H1 (cell line): ENCODE measurements at regions not wholly inside any gene's neighbourhood (a gene's known extent, or its start where the extent isn't known, plus 50 kb on each side); places are given as distances from the start of the nearest gene placed in this dataset.

ENCODE experiments used
- CTCF ChIA-PET: fragments of 300-600 bp; sonication (Branson Sonifier 250); formaldehyde crosslinking; loops from one replicate; lab custom pipeline; 2021; ENCODE audit not compliant: partially characterized antibody; lab: Charles Lee
- POLR2A ChIA-PET: fragments of 300-600 bp; sonication (Branson Sonifier 250); formaldehyde crosslinking; loops from one replicate; lab custom pipeline; 2021; ENCODE audit warnings: inconsistent platforms; ENCODE audit not compliant: partially characterized antibody; lab: Charles Lee
- DNase-seq, 2 experiments: peaks; one replicate each; pipeline versions ENCODE4 v3.0.0 to v3.0.0-alpha.2; 2010 to 2022; ENCODE audit warnings: low spot score in 2 of 2, low read depth in 1 of 2, mixed read lengths in 1 of 2
- FAIRE-seq: peaks from 2 replicates; lab custom pipeline; 2011; peaks lifted over from hg19 to GRCh38; lab: Jason Lieb, UNC
- H2AFZ ChIP-seq: 2 replicates; pipeline ENCODE4 v1.8.1; 2012; ENCODE audit warnings: low read length, inconsistent platforms
- H2AK5ac ChIP-seq: 2 replicates; pipeline ENCODE4 v1.6.1; 2013; ENCODE audit warnings: low read depth, low read length
- H2BK120ac ChIP-seq: replicated peaks from 2 replicates; pipeline ENCODE3; 2013; ENCODE audit warnings: low read depth, low read length, inconsistent platforms
- H2BK12ac ChIP-seq: 2 replicates; pipeline ENCODE4 v1.6.1; 2013; ENCODE audit warnings: low read depth, low read length
- H2BK15ac ChIP-seq: 2 replicates; pipeline ENCODE4 v1.6.1; 2013; ENCODE audit warnings: low read length
- H2BK20ac ChIP-seq: 2 replicates; pipeline ENCODE4 v1.6.1; 2013; ENCODE audit warnings: low read length
- H2BK5ac ChIP-seq: 2 replicates; pipeline ENCODE4 v1.6.1; 2013; ENCODE audit warnings: low read depth, low read length
- H3K14ac ChIP-seq: 2 replicates; pipeline ENCODE4 v1.6.1; 2013; ENCODE audit warnings: inconsistent platforms; ENCODE audit not compliant: insufficient read length
- H3K18ac ChIP-seq: 2 replicates; pipeline ENCODE4 v1.6.1; 2013; ENCODE audit warnings: low read length; ENCODE audit errors: extremely low read depth
- H3K23ac ChIP-seq: 2 replicates; pipeline ENCODE4 v1.6.1; 2013; ENCODE audit warnings: inconsistent platforms; ENCODE audit not compliant: insufficient read length
- H3K23me2 ChIP-seq: 2 replicates; pipeline ENCODE4 v1.6.1; 2013; ENCODE audit warnings: low read depth, low read length
- H3K27ac ChIP-seq: 2 replicates; pipeline ENCODE4 v1.6.1; 2011; ENCODE audit warnings: low read depth, low read length, inconsistent platforms
- H3K27me3 ChIP-seq, 4 experiments: replicated peaks in 1 of 4; 1 replicate in 1 of 4; 2 replicates in 3 of 4; pipeline versions ENCODE4 v1.6.1 to v1.8.1; 2011 to 2013; ENCODE audit warnings: low read length in 3 of 4, mild to moderate bottlenecking in 3 of 4, inconsistent platforms in 2 of 4, mixed read lengths in 2 of 4, moderate library complexity in 1 of 4; ENCODE audit not compliant: control insufficient read depth in 3 of 4, insufficient read depth in 3 of 4; ENCODE audit errors: extremely low read depth in 1 of 4
- H3K36me3 ChIP-seq, 4 experiments: 2 replicates each; pipeline versions ENCODE4 v1.6.1 to v1.8.1; 2011 to 2013; ENCODE audit warnings: mild to moderate bottlenecking in 4 of 4, low read length in 3 of 4, moderate library complexity in 2 of 4, control low read depth in 1 of 4, inconsistent platforms in 1 of 4; ENCODE audit not compliant: insufficient read depth in 4 of 4, control insufficient read depth in 2 of 4
- H3K4ac ChIP-seq: replicated peaks from 2 replicates; pipeline ENCODE3; 2013; ENCODE audit warnings: low read length, low read depth, mixed read lengths, inconsistent platforms; ENCODE audit not compliant: insufficient read length
- H3K4me1 ChIP-seq, 4 experiments: replicated peaks in 1 of 4; 1 replicate in 1 of 4; 2 replicates in 3 of 4; pipeline versions ENCODE4 v1.6.1 to v1.8.1; 2011 to 2013; ENCODE audit warnings: low read length in 3 of 4, inconsistent platforms in 2 of 4, mixed read lengths in 1 of 4; ENCODE audit not compliant: insufficient read depth in 4 of 4, control insufficient read depth in 3 of 4
- H3K4me2 ChIP-seq, 2 experiments: 2 replicates each; pipeline versions ENCODE4 v1.6.1 to v1.8.1; 2011 to 2013; ENCODE audit warnings: low read depth in 2 of 2, low read length in 2 of 2, control low read depth in 1 of 2, inconsistent platforms in 1 of 2, mild to moderate bottlenecking in 1 of 2; ENCODE audit not compliant: insufficient read depth in 1 of 2
- H3K4me3 ChIP-seq, 4 experiments: fragments of 200-600, 300-600 bp in 1 of 4; sonication (generic), shearing (Covaris generic), sonication (Bioruptor Twin) in 1 of 4; 2 replicates each; pipeline versions ENCODE4 v1.5.1 to v1.8.1; 2011 to 2016; ENCODE audit warnings: low read length in 4 of 4, low read depth in 3 of 4, control low read depth in 2 of 4, inconsistent platforms in 2 of 4, mild to moderate bottlenecking in 2 of 4, mixed read lengths in 1 of 4, moderate library complexity in 1 of 4; ENCODE audit not compliant: insufficient read depth in 2 of 4; ENCODE audit errors: extremely low read depth in 1 of 4
- H3K56ac ChIP-seq: replicated peaks from 2 replicates; pipeline ENCODE3; 2013; ENCODE audit warnings: low read depth, mild to moderate bottlenecking, mixed read lengths, low read length, inconsistent platforms; ENCODE audit not compliant: insufficient read length
- H3K79me1 ChIP-seq: 2 replicates; pipeline ENCODE4 v1.6.1; 2013; ENCODE audit warnings: low read depth, low read length, control low read depth
- H3K79me2 ChIP-seq, 2 experiments: 2 replicates each; pipeline versions ENCODE4 v1.6.1 to v1.8.1; 2012 to 2013; ENCODE audit warnings: low read length in 2 of 2, mild to moderate bottlenecking in 2 of 2, inconsistent platforms in 1 of 2; ENCODE audit not compliant: insufficient read depth in 2 of 2, control insufficient read depth in 1 of 2
- H3K9ac ChIP-seq, 4 experiments: replicated peaks in 1 of 4; 1 replicate in 1 of 4; 2 replicates in 3 of 4; pipeline versions ENCODE4 v1.6.1 to v1.8.1; 2011 to 2013; ENCODE audit warnings: low read depth in 3 of 4, low read length in 3 of 4, control low read depth in 2 of 4, mild to moderate bottlenecking in 2 of 4, moderate library complexity in 2 of 4, inconsistent platforms in 1 of 4; ENCODE audit errors: extremely low read depth in 1 of 4
- H3K9me3 ChIP-seq, 2 experiments: 2 replicates each; pipeline versions ENCODE4 v1.6.1 to v1.8.1; 2012 to 2013; ENCODE audit warnings: mild to moderate bottlenecking in 2 of 2, moderate library complexity in 2 of 2, control low read depth in 1 of 2, inconsistent platforms in 1 of 2, low read depth in 1 of 2, low read length in 1 of 2, mixed read lengths in 1 of 2; ENCODE audit not compliant: insufficient read depth in 2 of 2
- H4K20me1 ChIP-seq, 2 experiments: replicated peaks in 1 of 2; 2 replicates each; pipeline versions ENCODE3 to v1.8.1; 2011 to 2013; ENCODE audit warnings: inconsistent platforms in 2 of 2, low read length in 2 of 2, mild to moderate bottlenecking in 1 of 2; ENCODE audit not compliant: insufficient read depth in 2 of 2, control insufficient read depth in 1 of 2
- H4K5ac ChIP-seq: 2 replicates; pipeline ENCODE4 v1.6.1; 2013; ENCODE audit warnings: low read length, low read depth, mixed read lengths, inconsistent platforms; ENCODE audit not compliant: insufficient read length
- H4K8ac ChIP-seq: 2 replicates; pipeline ENCODE4 v1.8.0; 2013; ENCODE audit warnings: mild to moderate bottlenecking, moderate library complexity, low read length, inconsistent platforms; ENCODE audit not compliant: insufficient read depth; ENCODE audit errors: extremely low read depth
- H4K91ac ChIP-seq: replicated peaks from 2 replicates; pipeline ENCODE3; 2013; ENCODE audit warnings: low read length, mixed read lengths, inconsistent platforms; ENCODE audit not compliant: insufficient read length
- BCL11A ChIP-seq, 2 experiments: IDR thresholded peaks; one replicate each; pipeline ENCODE4 v1.6.1; 2011; ENCODE audit warnings: low read depth in 2 of 2, low read length in 2 of 2, mild to moderate bottlenecking in 2 of 2
- CBX5 ChIP-seq: fragments of 300-800, 300-1000 bp; sonication (generic); IDR thresholded peaks from 2 replicates; pipeline ENCODE4 v1.7.1; 2016; ENCODE audit warnings: antibody characterized with exemption, low read length, low read depth
- CREB1 ChIP-seq: IDR thresholded peaks from 2 replicates; pipeline ENCODE4 v1.6.1; 2012; ENCODE audit warnings: inconsistent platforms
- RBBP5 ChIP-seq: IDR thresholded peaks from 2 replicates; pipeline ENCODE4 v1.7.1; 2012; ENCODE audit warnings: low read depth, mild to moderate bottlenecking, inconsistent platforms, low read length, moderate library complexity, borderline replicate concordance
- SIRT6 ChIP-seq: IDR thresholded peaks from one replicate; pipeline ENCODE4 v1.7.1; 2012; ENCODE audit warnings: low read length, inconsistent platforms
- SP1 ChIP-seq: IDR thresholded peaks from 2 replicates; pipeline ENCODE4 v1.6.1; 2011; ENCODE audit warnings: low read depth, low read length
- TCF12 ChIP-seq: IDR thresholded peaks from 2 replicates; pipeline ENCODE4 v1.6.1; 2011; ENCODE audit warnings: low read depth, mild to moderate bottlenecking, low read length
- WGBS, 2 experiments: shearing (Covaris generic) in 1 of 2; methylation state at CpG; one replicate each; pipeline versions ENCODE4 v1.1.6 to v1.1.7; 2013 to 2015; ENCODE audit warnings: low lambda C conversion rate in 2 of 2, mixed read lengths in 2 of 2, inconsistent platforms in 1 of 2, low coverage in 1 of 2, missing lambda C conversion rate in 1 of 2; ENCODE audit not compliant: insufficient replicate concordance in 2 of 2, insufficient coverage in 1 of 2, insufficient read length in 1 of 2; ENCODE audit errors: extremely low coverage in 1 of 2, missing lambda C conversion rate in 1 of 2; 5-methylcytosine and 5-hydroxymethylcytosine counted together

GRCh38 chr4:55762819-55763218 lies 56.8 kb upstream of the EXOC1L start:
- Histone ChIP-seq H3K36me3 (no peaks in the 10 kb centered on the region), H3K56ac (no peak overlapping the region), H3K4me1 (no peaks in the 10 kb centered on the region), H2AK5ac (no peak overlapping the region), H2BK12ac (no peak overlapping the region), H3K79me2 (no peaks in the 10 kb centered on the region), H2BK5ac (no peak overlapping the region), H2AFZ (no peak overlapping the region), H3K14ac (no peak overlapping the region), H3K27me3 (no peaks in the 10 kb centered on the region), H3K18ac (no peak overlapping the region), H4K5ac (no peak overlapping the region), H2BK20ac (no peak overlapping the region), H3K4me3 (no peak overlapping the region), H3K9ac (no peak overlapping the region), H3K27ac (no peak overlapping the region), H3K4me2 (no peak overlapping the region), H3K9me3 (no peaks in the 10 kb centered on the region), H4K8ac (no peak overlapping the region), H2BK15ac (no peak overlapping the region), H4K20me1 (no peaks in the 10 kb centered on the region), H3K79me1 (no peaks in the 10 kb centered on the region), H3K4ac (no peak overlapping the region), H2BK120ac (no peak overlapping the region), H3K23ac (no peak overlapping the region), H4K91ac (no peak overlapping the region), H3K23me2 (no peaks in the 10 kb centered on the region)
- TF ChIP-seq CBX5 (no peak), BCL11A (IDR thresholded peaks at IDR 0.05; ENCODE audit: low read depth in 2 of 2, low read length in 2 of 2) (no peak), RBBP5 (no peak), TCF12 (no peak), SIRT6 (no peak), CREB1 (no peak), SP1 (no peak)
- CTCF ChIA-PET = interaction anchor here (1.0 kb wide), 1 partner anchor 8 kb away, joined by 3 read pairs; no protein-coding TSS in a partner anchor
- no peak for DNase-seq
- WGBS, 2 experiments = 83% methylated on average over 3 of the region's 3 CpGs; no CpG with 5 or more reads in 1 of the 2 experiments
- POLR2A ChIA-PET = no interaction called here
- no peak for FAIRE-seq
